Neural progenitor cell (in vitro differentiated cells): ENCODE measurements at regions not wholly inside any gene's neighbourhood (a gene's known extent, or its start where the extent isn't known, plus 50 kb on each side); places are given as distances from the start of the nearest gene placed in this dataset.

ENCODE experiments used
- DNase-seq: peaks from one replicate; pipeline ENCODE4 v3.0.0-alpha.2; 2016; ENCODE audit warnings: low spot score
- H2AFZ ChIP-seq: fragments of 200-600 bp; sonication (generic); replicated peaks from 2 replicates; pipeline ENCODE4 v1.6.1; 2016; ENCODE audit warnings: antibody characterized with exemption
- H3F3A ChIP-seq: fragments of 200-600 bp; sonication (generic); 2 replicates; pipeline ENCODE4 v1.6.1; 2016; ENCODE audit warnings: antibody characterized with exemption, low read depth
- H3K27ac ChIP-seq: fragments of 200-600 bp; sonication (generic); 2 replicates; pipeline ENCODE4 v1.5.1; 2016; ENCODE audit warnings: mild to moderate bottlenecking
- H3K27me3 ChIP-seq: fragments of 200-600 bp; sonication (generic); 2 replicates; pipeline ENCODE4 v1.6.1; 2016; ENCODE audit warnings: mild to moderate bottlenecking, moderate library complexity
- H3K36me3 ChIP-seq: fragments of 200-600 bp; sonication (generic); 2 replicates; pipeline ENCODE4 v1.5.1; 2016
- H3K4me1 ChIP-seq: fragments of 200-600 bp; sonication (generic); 2 replicates; pipeline ENCODE4 v1.6.1; 2016; ENCODE audit warnings: mixed run types
- H3K4me2 ChIP-seq: fragments of 200-600 bp; sonication (generic); 2 replicates; pipeline ENCODE4 v1.6.1; 2016
- H3K4me3 ChIP-seq: fragments of 200-600 bp; sonication (generic); 2 replicates; pipeline ENCODE4 v1.5.1; 2016
- H3K79me2 ChIP-seq: fragments of 200-600 bp; sonication (generic); 2 replicates; pipeline ENCODE4 v1.6.1; 2016; ENCODE audit warnings: low read depth
- H3K9ac ChIP-seq: fragments of 200-600 bp; sonication (generic); 2 replicates; pipeline ENCODE4 v1.6.1; 2016
- H3K9me3 ChIP-seq: fragments of 200-600 bp; sonication (generic); 2 replicates; pipeline ENCODE4 v1.5.1; 2016; ENCODE audit warnings: low read depth
- H4K20me1 ChIP-seq: fragments of 200-600 bp; sonication (generic); 2 replicates; pipeline ENCODE4 v1.6.1; 2016; ENCODE audit warnings: low read depth
- H3K27ac Mint-ChIP-seq: 3 replicates; pipeline ENCODE4 v1.8.0; 2021; ENCODE audit warnings: mixed read lengths
- H3K27me3 Mint-ChIP-seq: 2 replicates; pipeline ENCODE4 v1.8.0; 2022; ENCODE audit warnings: low read depth, mild to moderate bottlenecking, inconsistent platforms, moderate library complexity, mixed read lengths; ENCODE audit not compliant: insufficient read depth
- H3K36me3 Mint-ChIP-seq: 3 replicates; pipeline ENCODE4 v1.8.0; 2021; ENCODE audit warnings: mixed read lengths
- H3K4me1 Mint-ChIP-seq: 3 replicates; pipeline ENCODE4 v1.8.0; 2021; ENCODE audit warnings: mixed read lengths
- H3K4me3 Mint-ChIP-seq: 3 replicates; pipeline ENCODE4 v1.8.0; 2021; ENCODE audit warnings: mild to moderate bottlenecking, moderate library complexity, mixed read lengths
- H3K9me3 Mint-ChIP-seq: 3 replicates; pipeline ENCODE4 v1.8.0; 2020; ENCODE audit warnings: mixed read lengths
- EZH2 ChIP-seq: fragments of 200-600 bp; sonication (generic); IDR thresholded peaks from 2 replicates; pipeline ENCODE4 v1.6.1; 2017; ENCODE audit warnings: antibody characterized with exemption, mild to moderate bottlenecking, moderate library complexity
- EZH2phosphoT487 ChIP-seq: fragments of 200-600 bp; sonication (generic); IDR thresholded peaks from 2 replicates; pipeline ENCODE4 v1.6.1; 2017; ENCODE audit warnings: antibody characterized with exemption
- TF ChIP-seq, protein P1 (sequence below): fragments of 200-600 bp; sonication (generic); IDR thresholded peaks from 2 replicates; pipeline ENCODE4 v1.5.1; 2017; ENCODE audit warnings: antibody characterized with exemption, mild to moderate bottlenecking

DNA sequence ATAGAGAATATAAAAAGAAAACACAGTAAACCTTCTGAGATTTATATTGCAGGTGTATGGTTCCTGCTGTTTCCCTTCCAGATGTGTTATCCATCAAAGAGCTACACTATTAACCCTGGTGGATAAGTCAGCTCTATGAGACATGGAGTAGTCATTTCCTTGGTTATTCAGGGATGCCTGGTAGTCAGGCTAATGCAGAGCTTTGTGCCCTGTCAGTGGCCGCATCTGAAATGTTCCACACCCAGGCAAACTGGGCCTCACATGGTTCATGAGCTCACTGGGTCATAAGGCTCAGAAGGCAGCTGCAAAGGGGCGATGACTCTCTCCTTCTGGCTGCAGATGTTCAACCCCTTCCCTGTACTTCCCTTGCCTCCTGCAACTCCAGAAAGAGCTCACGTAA, 473.6 kb downstream of the EPHA7 start:
- no peak overlapping the region for H3K4me2 ChIP-seq
- Mint-ChIP-seq H3K4me3 (no peak overlapping the region), H3K27me3 (peaks cover 2% of the 10 kb centered on the region), H3K27ac (no peak overlapping the region), H3K36me3 (no peaks in the 10 kb centered on the region), H3K4me1 (no peaks in the 10 kb centered on the region), H3K9me3 (no peaks in the 10 kb centered on the region)
- TF ChIP-seq, protein P1, sequence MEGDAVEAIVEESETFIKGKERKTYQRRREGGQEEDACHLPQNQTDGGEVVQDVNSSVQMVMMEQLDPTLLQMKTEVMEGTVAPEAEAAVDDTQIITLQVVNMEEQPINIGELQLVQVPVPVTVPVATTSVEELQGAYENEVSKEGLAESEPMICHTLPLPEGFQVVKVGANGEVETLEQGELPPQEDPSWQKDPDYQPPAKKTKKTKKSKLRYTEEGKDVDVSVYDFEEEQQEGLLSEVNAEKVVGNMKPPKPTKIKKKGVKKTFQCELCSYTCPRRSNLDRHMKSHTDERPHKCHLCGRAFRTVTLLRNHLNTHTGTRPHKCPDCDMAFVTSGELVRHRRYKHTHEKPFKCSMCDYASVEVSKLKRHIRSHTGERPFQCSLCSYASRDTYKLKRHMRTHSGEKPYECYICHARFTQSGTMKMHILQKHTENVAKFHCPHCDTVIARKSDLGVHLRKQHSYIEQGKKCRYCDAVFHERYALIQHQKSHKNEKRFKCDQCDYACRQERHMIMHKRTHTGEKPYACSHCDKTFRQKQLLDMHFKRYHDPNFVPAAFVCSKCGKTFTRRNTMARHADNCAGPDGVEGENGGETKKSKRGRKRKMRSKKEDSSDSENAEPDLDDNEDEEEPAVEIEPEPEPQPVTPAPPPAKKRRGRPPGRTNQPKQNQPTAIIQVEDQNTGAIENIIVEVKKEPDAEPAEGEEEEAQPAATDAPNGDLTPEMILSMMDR: no peak
- TF ChIP-seq EZH2 (no peak), EZH2phosphoT487 (no peak)
- no peaks in the 10 kb centered on the region for H3F3A ChIP-seq
- DNase-seq: no peak
- H3K27ac ChIP-seq: no peak overlapping the region
- H3K9ac ChIP-seq: no peak overlapping the region
- no peaks in the 10 kb centered on the region for H3K36me3 ChIP-seq
- H3K4me3 ChIP-seq: no peak overlapping the region
- H3K79me2 ChIP-seq: no peaks in the 10 kb centered on the region
- peak overlapping the region; percentile 46 for H2AFZ ChIP-seq
- H3K27me3 ChIP-seq: no peaks in the 10 kb centered on the region
- peaks cover 12% of the 10 kb centered on the region for H3K4me1 ChIP-seq
- no peaks in the 10 kb centered on the region for H3K9me3 ChIP-seq
- H4K20me1 ChIP-seq: no peaks in the 10 kb centered on the region

DNA sequence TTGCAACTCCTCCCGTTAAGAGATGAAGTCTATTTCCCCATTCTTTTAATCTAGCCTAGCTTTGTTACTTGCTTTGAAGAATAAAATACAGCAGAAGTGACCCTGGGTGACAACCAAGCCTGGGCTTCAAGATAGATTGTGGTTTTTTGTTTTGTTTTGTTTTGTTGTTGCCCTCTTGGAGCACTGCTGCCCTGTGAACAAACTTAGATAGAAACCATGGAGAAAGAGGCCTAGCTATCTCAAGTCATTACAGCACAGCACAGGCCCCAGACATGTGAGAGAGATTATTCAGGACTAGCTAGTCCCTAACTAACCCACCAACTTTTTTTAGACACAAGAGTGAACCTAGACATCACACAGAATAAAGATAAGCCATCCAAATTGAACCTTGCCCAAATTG, 475.2 kb downstream of the EPHA7 start:
- Histone ChIP-seq H3K27ac (no peak overlapping the region), H3K79me2 (no peaks in the 10 kb centered on the region), H3K9ac (no peak overlapping the region), H4K20me1 (no peaks in the 10 kb centered on the region), H3K4me3 (no peak overlapping the region), H3K4me1 (peaks cover 12% of the 10 kb centered on the region), H3F3A (no peaks in the 10 kb centered on the region), H2AFZ (peak overlapping the region; percentile 51), H3K4me2 (no peak overlapping the region), H3K36me3 (no peaks in the 10 kb centered on the region), H3K27me3 (no peaks in the 10 kb centered on the region), H3K9me3 (no peaks in the 10 kb centered on the region)
- Mint-ChIP-seq H3K9me3 (no peaks in the 10 kb centered on the region), H3K27ac (no peak overlapping the region), H3K4me1 (no peaks in the 10 kb centered on the region), H3K27me3 (peaks cover 2% of the 10 kb centered on the region), H3K36me3 (no peaks in the 10 kb centered on the region), H3K4me3 (no peak overlapping the region)
- TF ChIP-seq EZH2phosphoT487 (no peak), EZH2 (no peak)
- TF ChIP-seq, protein P1: no peak
- no peak for DNase-seq

DNA sequence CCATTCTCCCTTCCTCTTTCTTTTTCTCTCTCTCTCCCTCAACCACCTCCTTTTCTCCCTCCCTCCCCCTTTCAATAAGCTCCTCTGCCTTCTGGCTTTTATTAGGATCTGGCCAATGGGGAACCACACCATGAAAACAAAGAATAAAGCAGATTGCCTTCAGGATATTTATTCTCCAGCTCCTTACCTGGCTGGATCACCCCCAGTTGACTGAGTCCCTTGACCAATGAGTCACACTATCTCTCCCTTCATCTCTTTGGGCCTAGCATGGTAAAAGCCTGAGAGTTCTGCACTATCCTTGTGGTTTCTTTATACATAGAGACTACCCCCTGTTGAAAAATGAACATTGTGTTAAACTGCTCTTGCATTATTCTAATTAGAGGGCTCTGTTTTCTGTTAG, 476.8 kb downstream of the EPHA7 start:
- peak overlapping the region; percentile 52 for H3K4me2 ChIP-seq
- H3K4me3 ChIP-seq: no peak overlapping the region
- H3F3A ChIP-seq: no peaks in the 10 kb centered on the region
- H3K36me3 Mint-ChIP-seq: no peaks in the 10 kb centered on the region
- H3K9ac ChIP-seq: no peak overlapping the region
- no peak for DNase-seq
- no peaks in the 10 kb centered on the region for H3K9me3 Mint-ChIP-seq
- H3K79me2 ChIP-seq: no peaks in the 10 kb centered on the region
- no peaks in the 10 kb centered on the region for H3K4me1 Mint-ChIP-seq
- H3K36me3 ChIP-seq: no peaks in the 10 kb centered on the region
- H3K27ac ChIP-seq: no peak overlapping the region
- no peaks in the 10 kb centered on the region for H3K9me3 ChIP-seq
- no peaks in the 10 kb centered on the region for H4K20me1 ChIP-seq
- peaks cover 12% of the 10 kb centered on the region for H3K4me1 ChIP-seq
- no peak overlapping the region for H3K27ac Mint-ChIP-seq
- H2AFZ ChIP-seq: peak overlapping the region; percentile 58
- TF ChIP-seq EZH2phosphoT487 (no peak), EZH2 (no peak)
- TF ChIP-seq, protein P1: no peak
- H3K4me3 Mint-ChIP-seq: no peak overlapping the region
- H3K27me3 ChIP-seq: no peaks in the 10 kb centered on the region
- H3K27me3 Mint-ChIP-seq: peaks cover 2% of the 10 kb centered on the region

DNA sequence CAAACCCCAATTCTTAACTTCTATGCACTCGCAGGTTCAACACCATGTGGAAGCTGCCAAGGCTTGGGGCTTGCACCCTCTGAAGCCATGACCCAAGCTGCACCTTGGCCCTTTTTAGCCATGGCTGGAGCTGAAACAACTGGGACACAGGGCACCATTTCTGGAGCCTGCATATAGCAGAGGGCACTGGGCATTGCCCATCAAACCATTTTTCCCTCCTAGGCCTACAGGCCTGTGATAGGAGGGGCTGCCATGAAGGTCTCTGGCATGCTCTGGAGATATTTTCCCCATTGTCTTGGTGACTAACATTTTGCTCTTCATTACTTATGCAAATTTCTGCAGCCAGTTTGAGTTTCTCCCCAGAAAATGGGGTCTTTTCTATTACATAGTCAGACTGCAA, 484.7 kb downstream of the EPHA7 start:
- Mint-ChIP-seq H3K4me1 (no peaks in the 10 kb centered on the region), H3K27me3 (no peaks in the 10 kb centered on the region)
- no peak for DNase-seq

More for the DNA sequence above, 484.7 kb downstream of the EPHA7 start:
- H3K9ac ChIP-seq: no peak overlapping the region
- H3K4me1 ChIP-seq: no peaks in the 10 kb centered on the region
- Mint-ChIP-seq H3K4me3 (no peak overlapping the region), H3K9me3 (no peaks in the 10 kb centered on the region), H3K27ac (no peak overlapping the region), H3K36me3 (no peaks in the 10 kb centered on the region)
- H3K79me2 ChIP-seq: no peaks in the 10 kb centered on the region
- H3K27ac ChIP-seq: no peak overlapping the region
- no peaks in the 10 kb centered on the region for H3K36me3 ChIP-seq
- H2AFZ ChIP-seq: no peak overlapping the region
- no peaks in the 10 kb centered on the region for H3K27me3 ChIP-seq
- no peaks in the 10 kb centered on the region for H3K9me3 ChIP-seq
- TF ChIP-seq EZH2: no peak
- no peaks in the 10 kb centered on the region for H3F3A ChIP-seq
- no peaks in the 10 kb centered on the region for H4K20me1 ChIP-seq
- H3K4me2 ChIP-seq: no peak overlapping the region
- no peak overlapping the region for H3K4me3 ChIP-seq
